ENCODE measurements at regions not wholly inside any gene's neighbourhood (a gene's known extent, or its start where the extent isn't known, plus 50 kb on each side); places are given as distances from the start of the nearest gene placed in this dataset.

- Histone ChIP-seq H3K27ac (no peak overlapping the region), H3K9me3 (no peaks in the 10 kb centered on the region), H3K4me1 (no peaks in the 10 kb centered on the region), H3K36me3 (no peaks in the 10 kb centered on the region), H3K27me3 (no peaks in the 10 kb centered on the region), H3K4me3 (no peak overlapping the region)
- no peak for TF ChIP-seq POLR2A (IDR thresholded peaks at IDR 0.05)
- TF ChIP-seq, protein P1, sequence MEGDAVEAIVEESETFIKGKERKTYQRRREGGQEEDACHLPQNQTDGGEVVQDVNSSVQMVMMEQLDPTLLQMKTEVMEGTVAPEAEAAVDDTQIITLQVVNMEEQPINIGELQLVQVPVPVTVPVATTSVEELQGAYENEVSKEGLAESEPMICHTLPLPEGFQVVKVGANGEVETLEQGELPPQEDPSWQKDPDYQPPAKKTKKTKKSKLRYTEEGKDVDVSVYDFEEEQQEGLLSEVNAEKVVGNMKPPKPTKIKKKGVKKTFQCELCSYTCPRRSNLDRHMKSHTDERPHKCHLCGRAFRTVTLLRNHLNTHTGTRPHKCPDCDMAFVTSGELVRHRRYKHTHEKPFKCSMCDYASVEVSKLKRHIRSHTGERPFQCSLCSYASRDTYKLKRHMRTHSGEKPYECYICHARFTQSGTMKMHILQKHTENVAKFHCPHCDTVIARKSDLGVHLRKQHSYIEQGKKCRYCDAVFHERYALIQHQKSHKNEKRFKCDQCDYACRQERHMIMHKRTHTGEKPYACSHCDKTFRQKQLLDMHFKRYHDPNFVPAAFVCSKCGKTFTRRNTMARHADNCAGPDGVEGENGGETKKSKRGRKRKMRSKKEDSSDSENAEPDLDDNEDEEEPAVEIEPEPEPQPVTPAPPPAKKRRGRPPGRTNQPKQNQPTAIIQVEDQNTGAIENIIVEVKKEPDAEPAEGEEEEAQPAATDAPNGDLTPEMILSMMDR (IDR thresholded peaks at IDR 0.05), result no peak
- DNase-seq, result no peak
- intact Hi-C loops (cut with DNase I; ENCODE audit: low total_unique reads), result no loop called here
These were observed 368.3 kb upstream of the GNPDA2 start for GRCh38 chr4:45094684-45095083.

DNA sequence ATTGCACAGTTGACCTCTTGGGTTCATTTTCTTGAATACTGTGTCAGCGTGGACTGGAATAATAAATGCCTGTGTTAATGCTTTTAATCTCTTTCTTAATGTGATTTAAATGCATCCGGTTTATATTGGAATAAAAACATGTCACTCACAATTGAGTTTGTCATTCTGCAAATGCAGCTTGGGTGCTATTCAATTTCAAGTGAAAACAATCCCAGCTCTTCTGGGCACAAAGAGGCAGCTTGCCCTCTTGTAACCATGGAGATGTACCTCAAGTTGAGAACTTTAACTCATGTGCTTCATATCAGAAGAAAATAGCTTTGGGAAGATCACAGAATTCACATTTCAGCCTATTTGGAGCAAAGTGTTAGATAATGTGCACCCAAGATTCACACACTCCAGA is 355.7 kb upstream of the GNPDA2 start:
- no peak for DNase-seq
- no peaks in the 10 kb centered on the region for H3K4me1 ChIP-seq
- no peak for TF ChIP-seq POLR2A (IDR thresholded peaks at IDR 0.05)
- TF ChIP-seq, protein P1 (IDR thresholded peaks at IDR 0.05), result no peak
- no peak overlapping the region for H3K4me3 ChIP-seq
- no peaks in the 10 kb centered on the region for H3K9me3 ChIP-seq
- no peaks in the 10 kb centered on the region for H3K36me3 ChIP-seq
- H3K27ac ChIP-seq, result no peak overlapping the region
- intact Hi-C loops (cut with DNase I; ENCODE audit: low total_unique reads), result no loop called here
- no peaks in the 10 kb centered on the region for H3K27me3 ChIP-seq

DNA sequence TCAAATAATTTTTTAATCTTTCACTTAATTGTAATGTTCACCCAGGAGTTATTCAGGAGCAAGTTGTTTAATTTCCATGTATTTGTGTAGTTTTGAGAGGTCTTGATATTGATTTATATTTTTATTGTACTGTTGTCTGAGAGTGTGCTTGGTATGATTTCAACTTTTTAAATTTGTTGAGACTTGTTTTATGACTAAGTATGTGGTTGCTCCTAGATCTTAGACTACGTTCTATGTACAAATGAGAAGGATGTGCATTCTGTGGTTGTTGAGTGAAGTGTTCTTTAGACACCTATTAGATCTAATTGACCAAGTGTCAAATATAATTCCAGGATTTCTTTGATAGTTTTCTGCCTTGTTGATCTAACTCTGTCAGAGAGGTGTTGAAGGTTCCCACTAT is 353.3 kb upstream of the GNPDA2 start:
- no peaks in the 10 kb centered on the region for H3K36me3 ChIP-seq

GRCh38 chr4:45078201-45078600 is 351.8 kb upstream of the GNPDA2 start:
- no peaks in the 10 kb centered on the region for H3K36me3 ChIP-seq
- H3K27me3 ChIP-seq, result no peaks in the 10 kb centered on the region
- no peak overlapping the region for H3K27ac ChIP-seq
- H3K9me3 ChIP-seq, result no peaks in the 10 kb centered on the region
- no peak overlapping the region for H3K4me3 ChIP-seq
- DNase-seq, result no peak
- TF ChIP-seq POLR2A (IDR thresholded peaks at IDR 0.05), result no peak
- TF ChIP-seq, protein P1 (IDR thresholded peaks at IDR 0.05), result no peak
- no peaks in the 10 kb centered on the region for H3K4me1 ChIP-seq
- intact Hi-C loops (cut with DNase I; ENCODE audit: low total_unique reads), result no loop called here

More for the DNA sequence above, 353.3 kb upstream of the GNPDA2 start:
- Histone ChIP-seq H3K27ac (no peak overlapping the region), H3K27me3 (no peaks in the 10 kb centered on the region), H3K4me3 (no peak overlapping the region), H3K4me1 (no peaks in the 10 kb centered on the region), H3K9me3 (no peaks in the 10 kb centered on the region)
- DNase-seq, result no peak
- TF ChIP-seq, protein P1 (IDR thresholded peaks at IDR 0.05), result no peak
- TF ChIP-seq POLR2A (IDR thresholded peaks at IDR 0.05), result no peak
- intact Hi-C loops (cut with DNase I; ENCODE audit: low total_unique reads), result no loop called here

- intact Hi-C loops (cut with DNase I; ENCODE audit: low total_unique reads), result no loop called here
- no peak for TF ChIP-seq POLR2A (IDR thresholded peaks at IDR 0.05)
- TF ChIP-seq, protein P1 (IDR thresholded peaks at IDR 0.05), result no peak
- H3K27ac ChIP-seq, result no peak overlapping the region
- H3K27me3 ChIP-seq, result no peaks in the 10 kb centered on the region
- no peaks in the 10 kb centered on the region for H3K9me3 ChIP-seq
- no peaks in the 10 kb centered on the region for H3K4me1 ChIP-seq
- no peak for DNase-seq
- no peaks in the 10 kb centered on the region for H3K36me3 ChIP-seq
- H3K4me3 ChIP-seq, result no peak overlapping the region
These were observed 346.6 kb upstream of the GNPDA2 start for GRCh38 chr4:45072981-45073380.

Measured in uterus (tissue), 3 donors.